Endothelial cell of umbilical vein (primary cell): ENCODE measurements at regions not wholly inside any gene's neighbourhood (a gene's known extent, or its start where the extent isn't known, plus 50 kb on each side); places are given as distances from the start of the nearest gene placed in this dataset.

Experiments used
- BruUV-seq: library from RNA; stranded (reverse); fragments of 400-500 nt; replicated peaks from 2 replicates; lab custom pipeline; 2021; lab: Mats Ljungman, UMichigan
- CTCF ChIA-PET: fragments of 300-600, 350-600 bp; sonication (Branson Sonifier 250); formaldehyde crosslinking; loops from one replicate; lab custom pipeline; 2021; ENCODE audit warnings: antibody characterized with exemption, inconsistent platforms; lab: Charles Lee
- POLR2A ChIA-PET: fragments of 300-600, 350-600 bp; sonication (Branson Sonifier 250); formaldehyde crosslinking; loops from one replicate; lab custom pipeline; 2021; ENCODE audit warnings: antibody characterized with exemption, inconsistent platforms; lab: Charles Lee
- DNase-seq: peaks from one replicate; pipeline ENCODE4 v3.0.0-alpha.2; 2011; ENCODE audit warnings: low read depth, low spot score
- FAIRE-seq: peaks from 2 replicates; lab custom pipeline; 2011; peaks lifted over from hg19 to GRCh38; lab: Jason Lieb, UNC
- H2AFZ ChIP-seq: 2 replicates; pipeline ENCODE4 v1.6.0; 2012; ENCODE audit warnings: low read depth, low read length, control low read depth, inconsistent platforms
- H3K27ac ChIP-seq: 2 replicates; pipeline ENCODE4 v1.5.1; 2011; ENCODE audit warnings: low read depth, mild to moderate bottlenecking, control low read depth, low read length, moderate library complexity; ENCODE audit not compliant: insufficient read depth
- H3K27me3 ChIP-seq, 2 experiments: 2 replicates each; pipeline versions ENCODE4 v1.6.0 to v1.6.1; 2011; ENCODE audit warnings: low read length in 2 of 2, mixed read lengths in 1 of 2; ENCODE audit not compliant: control insufficient read depth in 2 of 2, insufficient read depth in 2 of 2
- H3K36me3 ChIP-seq, 2 experiments: 2 replicates in 1 of 2; 3 replicates in 1 of 2; pipeline ENCODE4 v1.5.1; 2011; ENCODE audit warnings: low read length in 2 of 2, mild to moderate bottlenecking in 1 of 2, moderate library complexity in 1 of 2; ENCODE audit not compliant: control insufficient read depth in 2 of 2, insufficient read depth in 2 of 2; ENCODE audit errors: extremely low read depth in 1 of 2
- H3K4me1 ChIP-seq: 3 replicates; pipeline ENCODE4 v1.5.1; 2011; ENCODE audit warnings: mild to moderate bottlenecking, low read length; ENCODE audit not compliant: control insufficient read depth, insufficient read depth; ENCODE audit errors: extremely low read depth
- H3K4me2 ChIP-seq: 2 replicates; pipeline ENCODE4 v1.6.1; 2011; ENCODE audit warnings: low read length, control low read depth, mixed read lengths; ENCODE audit not compliant: insufficient read depth
- H3K4me3 ChIP-seq, 3 experiments: fragments of 200-600 bp in 1 of 3; sonication (generic), shearing (Covaris generic) in 1 of 3; replicated peaks in 1 of 3; 2 replicates each; pipeline ENCODE4 v1.5.1; 2011 to 2016; ENCODE audit warnings: control low read depth in 3 of 3, low read length in 3 of 3, mild to moderate bottlenecking in 2 of 3, inconsistent platforms in 1 of 3, low read depth in 1 of 3, moderate library complexity in 1 of 3; ENCODE audit not compliant: insufficient read depth in 1 of 3
- H3K79me2 ChIP-seq: 2 replicates; pipeline ENCODE4 v1.6.0; 2012; ENCODE audit warnings: low read length, inconsistent platforms; ENCODE audit not compliant: control insufficient read depth, insufficient read depth
- H3K9ac ChIP-seq: replicated peaks from 2 replicates; pipeline ENCODE3; 2011; ENCODE audit warnings: low read length, control low read depth; ENCODE audit not compliant: insufficient read depth; ENCODE audit errors: extremely low read depth
- H3K9me1 ChIP-seq: replicated peaks from 3 replicates; pipeline ENCODE4 v1.6.0; 2011; ENCODE audit warnings: mild to moderate bottlenecking, low read length; ENCODE audit not compliant: control insufficient read depth, insufficient read depth; ENCODE audit errors: extremely low read depth
- H3K9me3 ChIP-seq: replicated peaks from 2 replicates; pipeline ENCODE4 v1.5.1; 2012; ENCODE audit warnings: low read length, inconsistent platforms; ENCODE audit not compliant: control insufficient read depth, insufficient read depth
- H4K20me1 ChIP-seq: replicated peaks from 2 replicates; pipeline ENCODE3; 2011; ENCODE audit warnings: mild to moderate bottlenecking, low read length; ENCODE audit not compliant: control insufficient read depth, insufficient read depth; ENCODE audit errors: extremely low read depth
- EZH2 ChIP-seq: IDR thresholded peaks from 2 replicates; pipeline ENCODE4 v1.6.1; 2012; ENCODE audit warnings: borderline replicate concordance, low read depth, mild to moderate bottlenecking, moderate library complexity, low read length, inconsistent platforms; ENCODE audit not compliant: severe bottlenecking
- FOS ChIP-seq: IDR thresholded peaks from 2 replicates; pipeline ENCODE4 v1.6.1; 2011; ENCODE audit warnings: mild to moderate bottlenecking, low read length, moderate library complexity, borderline replicate concordance; ENCODE audit not compliant: insufficient read depth
- GATA2 ChIP-seq: IDR thresholded peaks from 2 replicates; pipeline ENCODE4 v1.7.0; 2011; ENCODE audit warnings: low read depth, mild to moderate bottlenecking, moderate library complexity, mixed read lengths, low read length; ENCODE audit not compliant: insufficient read length, insufficient read depth
- JUN ChIP-seq: IDR thresholded peaks from 2 replicates; pipeline ENCODE4 v1.6.1; 2011; ENCODE audit warnings: borderline replicate concordance, low read depth; ENCODE audit not compliant: insufficient read length, insufficient read depth
- MYC ChIP-seq: IDR thresholded peaks from one replicate; pipeline ENCODE4 v1.6.1; 2011; ENCODE audit warnings: mild to moderate bottlenecking, low read depth, low read length
- POLR2A ChIP-seq: IDR thresholded peaks from 2 replicates; pipeline ENCODE4 v1.6.1; 2012; ENCODE audit warnings: low read depth, mild to moderate bottlenecking, control low read depth, low read length
- POLR2AphosphoS5 ChIP-seq: IDR thresholded peaks from 2 replicates; pipeline ENCODE4 v1.6.1; 2012; ENCODE audit warnings: low read depth, mild to moderate bottlenecking, control low read depth, low read length, moderate library complexity; ENCODE audit not compliant: insufficient read depth
- dilution Hi-C: fragments of 300-500 bp; cut with MboI; formaldehyde crosslinking; loops from one replicate; pipeline ENCODE4 v1.15.0; 2019; ENCODE audit warnings: low sequenced_read_pairs; ENCODE audit not compliant: extremely low pct_ligation_motif_present
- intact Hi-C: fragments of 100-400 bp; cut with micrococcal nuclease; formaldehyde crosslinking; loops from one replicate; pipeline ENCODE4 v1.10.0; 2022
- TF ChIP-seq, protein P1 (sequence below): IDR thresholded peaks from 2 replicates; pipeline ENCODE4 v1.6.1; 2011; ENCODE audit not compliant: insufficient read depth, insufficient read length
- TF ChIP-seq, protein P2 (sequence below), 2 donors: IDR thresholded peaks; 1 replicate in 1 of 2; 2 replicates in 1 of 2; pipeline ENCODE4 v1.5.1; 2011; ENCODE audit warnings: low read length in 2 of 2, mild to moderate bottlenecking in 2 of 2, moderate library complexity in 2 of 2, control low read depth in 1 of 2, inconsistent platforms in 1 of 2, low read depth in 1 of 2; ENCODE audit not compliant: insufficient read depth in 1 of 2; ENCODE audit errors: extremely low read depth in 1 of 2

GRCh38 chr10:110443239-110444003 lies 54.3 kb upstream of the DUSP5 start:
- no peaks in the 10 kb centered on the region for H3K27me3 ChIP-seq
- FAIRE-seq (no peak), DNase-seq (no peak)
- H3K27ac ChIP-seq, result no peak overlapping the region
- dilution Hi-C loops (no loop called here), intact Hi-C loops (no loop called here)
- CTCF ChIA-PET, result interaction anchor here (0.5 to 2.3 kb wide), 2 partner anchors 89 to 233 kb away, joined by 3 to 7 read pairs; no protein-coding TSS in a partner anchor
- TF ChIP-seq POLR2AphosphoS5, result no peak
- no peak for TF ChIP-seq JUN
- no peak for TF ChIP-seq FOS
- TF ChIP-seq EZH2, result no peak
- TF ChIP-seq, protein P1, sequence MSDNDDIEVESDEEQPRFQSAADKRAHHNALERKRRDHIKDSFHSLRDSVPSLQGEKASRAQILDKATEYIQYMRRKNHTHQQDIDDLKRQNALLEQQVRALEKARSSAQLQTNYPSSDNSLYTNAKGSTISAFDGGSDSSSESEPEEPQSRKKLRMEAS, result no peak
- TF ChIP-seq POLR2A, result no peak
- no peak for TF ChIP-seq GATA2
- TF ChIP-seq, protein P2, sequence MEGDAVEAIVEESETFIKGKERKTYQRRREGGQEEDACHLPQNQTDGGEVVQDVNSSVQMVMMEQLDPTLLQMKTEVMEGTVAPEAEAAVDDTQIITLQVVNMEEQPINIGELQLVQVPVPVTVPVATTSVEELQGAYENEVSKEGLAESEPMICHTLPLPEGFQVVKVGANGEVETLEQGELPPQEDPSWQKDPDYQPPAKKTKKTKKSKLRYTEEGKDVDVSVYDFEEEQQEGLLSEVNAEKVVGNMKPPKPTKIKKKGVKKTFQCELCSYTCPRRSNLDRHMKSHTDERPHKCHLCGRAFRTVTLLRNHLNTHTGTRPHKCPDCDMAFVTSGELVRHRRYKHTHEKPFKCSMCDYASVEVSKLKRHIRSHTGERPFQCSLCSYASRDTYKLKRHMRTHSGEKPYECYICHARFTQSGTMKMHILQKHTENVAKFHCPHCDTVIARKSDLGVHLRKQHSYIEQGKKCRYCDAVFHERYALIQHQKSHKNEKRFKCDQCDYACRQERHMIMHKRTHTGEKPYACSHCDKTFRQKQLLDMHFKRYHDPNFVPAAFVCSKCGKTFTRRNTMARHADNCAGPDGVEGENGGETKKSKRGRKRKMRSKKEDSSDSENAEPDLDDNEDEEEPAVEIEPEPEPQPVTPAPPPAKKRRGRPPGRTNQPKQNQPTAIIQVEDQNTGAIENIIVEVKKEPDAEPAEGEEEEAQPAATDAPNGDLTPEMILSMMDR (IDR thresholded peaks at IDR 0.05; ENCODE audit: extremely low read depth in 1 of 2, insufficient read depth in 1 of 2, low read depth in 1 of 2, low read length in 2 of 2), result no peak
- TF ChIP-seq MYC, result no peak
- H3K4me2 ChIP-seq, result no peak overlapping the region
- no peak overlapping the region for H3K9ac ChIP-seq
- no peak overlapping the region for H2AFZ ChIP-seq
- H3K4me3 ChIP-seq, result no peak overlapping the region
- H3K9me1 ChIP-seq, result no peaks in the 10 kb centered on the region
- H3K79me2 ChIP-seq, result no peaks in the 10 kb centered on the region
- no TSS peak for BruUV-seq
- H3K36me3 ChIP-seq, result no peaks in the 10 kb centered on the region
- no peaks in the 10 kb centered on the region for H4K20me1 ChIP-seq
- H3K9me3 ChIP-seq, result no peaks in the 10 kb centered on the region
- POLR2A ChIA-PET, result interaction anchor here (0.6 kb wide), 1 partner anchor 57 kb away, joined by 3 read pairs; no protein-coding TSS in a partner anchor
- H3K4me1 ChIP-seq, result peaks cover 17% of the 10 kb centered on the region
